GM06990 (cell line): ENCODE measurements at regions not wholly inside any gene's neighbourhood (a gene's known extent, or its start where the extent isn't known, plus 50 kb on each side); places are given as distances from the start of the nearest gene placed in this dataset.

Experiments used
- DNase-seq: peaks from one replicate; pipeline ENCODE4 v3.0.0-alpha.2; 2011; ENCODE audit not compliant: insufficient read length; ENCODE audit errors: extremely low read depth
- H3K27me3 ChIP-seq: replicated peaks from 2 replicates; pipeline ENCODE4 v1.6.0; 2011; ENCODE audit warnings: low read length; ENCODE audit not compliant: control insufficient read depth, insufficient read depth
- H3K36me3 ChIP-seq: 2 replicates; pipeline ENCODE4 v1.5.1; 2011; ENCODE audit warnings: low read length; ENCODE audit not compliant: control insufficient read depth, insufficient read depth
- H3K4me3 ChIP-seq: replicated peaks from 2 replicates; pipeline ENCODE4 v1.5.1; 2011; ENCODE audit warnings: low read depth, mild to moderate bottlenecking, control low read depth, low read length
- TF ChIP-seq, protein P1 (sequence below): IDR thresholded peaks from 2 replicates; pipeline ENCODE4 v1.5.1; 2011; ENCODE audit warnings: low read length, control low read depth, mild to moderate bottlenecking, inconsistent platforms; ENCODE audit not compliant: insufficient read depth, poor library complexity, severe bottlenecking

DNA sequence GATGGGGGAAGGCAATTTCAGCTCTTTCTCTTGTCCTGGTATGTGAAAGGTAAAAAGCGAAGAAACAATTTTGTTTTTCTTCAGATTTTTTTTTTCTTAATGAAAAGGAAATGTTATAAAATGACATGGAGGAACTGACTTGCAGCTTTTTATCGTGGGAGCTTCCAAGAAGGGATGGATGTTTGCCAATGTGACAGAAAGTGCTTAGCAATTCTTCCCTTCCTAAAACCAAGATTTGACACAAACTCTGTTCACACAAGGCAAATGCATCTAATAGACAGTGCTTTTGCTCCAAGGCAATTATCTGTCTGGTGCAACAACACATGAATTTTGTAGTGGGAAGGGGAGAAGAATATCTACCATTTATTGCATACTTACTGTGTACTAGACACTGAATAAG is 988.5 kb downstream of the CDH11 start:
- no peak overlapping the region for H3K4me3 ChIP-seq
- no peak for DNase-seq
- no peaks in the 10 kb centered on the region for H3K27me3 ChIP-seq
- TF ChIP-seq, protein P1, sequence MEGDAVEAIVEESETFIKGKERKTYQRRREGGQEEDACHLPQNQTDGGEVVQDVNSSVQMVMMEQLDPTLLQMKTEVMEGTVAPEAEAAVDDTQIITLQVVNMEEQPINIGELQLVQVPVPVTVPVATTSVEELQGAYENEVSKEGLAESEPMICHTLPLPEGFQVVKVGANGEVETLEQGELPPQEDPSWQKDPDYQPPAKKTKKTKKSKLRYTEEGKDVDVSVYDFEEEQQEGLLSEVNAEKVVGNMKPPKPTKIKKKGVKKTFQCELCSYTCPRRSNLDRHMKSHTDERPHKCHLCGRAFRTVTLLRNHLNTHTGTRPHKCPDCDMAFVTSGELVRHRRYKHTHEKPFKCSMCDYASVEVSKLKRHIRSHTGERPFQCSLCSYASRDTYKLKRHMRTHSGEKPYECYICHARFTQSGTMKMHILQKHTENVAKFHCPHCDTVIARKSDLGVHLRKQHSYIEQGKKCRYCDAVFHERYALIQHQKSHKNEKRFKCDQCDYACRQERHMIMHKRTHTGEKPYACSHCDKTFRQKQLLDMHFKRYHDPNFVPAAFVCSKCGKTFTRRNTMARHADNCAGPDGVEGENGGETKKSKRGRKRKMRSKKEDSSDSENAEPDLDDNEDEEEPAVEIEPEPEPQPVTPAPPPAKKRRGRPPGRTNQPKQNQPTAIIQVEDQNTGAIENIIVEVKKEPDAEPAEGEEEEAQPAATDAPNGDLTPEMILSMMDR: no peak
- H3K36me3 ChIP-seq: no peaks in the 10 kb centered on the region

DNA sequence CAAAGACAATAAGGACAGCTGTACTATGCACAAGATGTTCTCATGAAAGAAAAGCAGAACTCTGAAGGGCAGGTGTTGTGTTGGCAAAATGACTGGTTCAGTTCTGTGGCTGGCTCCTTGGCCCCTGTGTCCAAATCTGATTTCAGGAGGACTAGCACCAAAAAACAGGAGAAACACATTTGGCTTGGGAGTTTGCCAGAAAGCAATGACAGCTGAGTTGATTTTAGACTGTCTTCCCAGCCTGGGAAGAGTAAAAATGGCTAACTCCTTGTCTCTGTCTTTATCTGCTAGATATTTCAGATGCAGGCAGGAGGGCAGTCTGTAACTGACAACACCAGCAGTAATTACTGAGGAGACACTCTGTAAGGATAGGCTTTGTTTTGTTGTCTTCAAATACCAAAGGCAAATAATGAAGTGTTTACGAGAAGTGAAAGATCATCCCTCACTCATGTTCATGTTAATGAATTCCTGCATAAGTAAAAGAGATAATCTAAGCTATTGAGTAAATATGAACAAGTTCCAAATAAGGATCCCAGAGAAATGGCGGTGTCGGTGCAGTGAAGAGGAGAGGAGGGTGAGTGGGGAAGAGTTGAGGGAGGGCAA is 989.0 kb downstream of the CDH11 start:
- no peak for DNase-seq
- no peaks in the 10 kb centered on the region for H3K27me3 ChIP-seq
- H3K36me3 ChIP-seq: no peaks in the 10 kb centered on the region
- H3K4me3 ChIP-seq: no peak overlapping the region
- TF ChIP-seq, protein P1: no peak

DNA sequence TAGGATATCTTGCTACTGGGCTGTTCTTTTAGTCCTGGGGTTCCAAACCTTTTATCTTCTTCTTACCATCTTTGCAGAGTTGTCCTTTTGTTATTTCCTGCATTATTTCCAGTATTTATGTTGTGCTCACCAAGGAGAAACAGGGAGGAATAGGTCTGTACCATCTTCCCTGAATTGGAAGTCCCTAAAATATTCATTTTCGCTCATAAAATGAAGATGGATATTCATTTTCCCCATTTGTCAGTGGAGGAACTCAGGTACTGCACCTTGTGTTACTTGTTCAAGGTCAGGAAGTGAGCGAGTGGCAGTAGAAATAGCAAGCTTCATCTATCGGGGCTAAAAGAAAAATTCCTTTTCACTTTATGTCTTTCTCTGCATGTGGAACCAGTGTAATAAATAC is 989.7 kb downstream of the CDH11 start:
- no peaks in the 10 kb centered on the region for H3K27me3 ChIP-seq
- TF ChIP-seq, protein P1: no peak

DNA sequence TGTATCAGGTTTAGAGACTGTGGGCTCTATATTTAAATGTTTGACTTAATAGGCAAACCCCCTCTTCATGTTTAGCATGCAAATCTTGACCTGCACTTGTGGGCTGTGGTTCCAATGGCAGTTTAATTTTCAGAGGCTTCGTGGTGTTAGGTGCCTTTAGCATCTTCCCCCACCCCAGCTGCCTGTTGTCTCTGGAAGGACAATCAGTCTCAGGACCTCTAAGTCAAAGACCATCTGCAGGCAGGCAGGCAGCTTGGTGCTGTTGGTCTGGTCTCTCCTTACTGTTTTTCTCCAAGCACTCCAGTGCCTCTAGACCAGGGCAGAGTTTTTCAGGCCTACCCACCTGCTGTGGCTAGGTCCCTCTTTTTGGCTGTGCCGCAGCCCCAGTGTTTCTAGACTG is 990.4 kb downstream of the CDH11 start:
- Histone ChIP-seq H3K4me3 (no peak overlapping the region), H3K36me3 (no peaks in the 10 kb centered on the region), H3K27me3 (no peaks in the 10 kb centered on the region)
- TF ChIP-seq, protein P1: no peak
- no peak for DNase-seq

More for the DNA sequence above, 989.7 kb downstream of the CDH11 start:
- Histone ChIP-seq H3K4me3 (no peak overlapping the region), H3K36me3 (no peaks in the 10 kb centered on the region)
- DNase-seq: no peak

DNA sequence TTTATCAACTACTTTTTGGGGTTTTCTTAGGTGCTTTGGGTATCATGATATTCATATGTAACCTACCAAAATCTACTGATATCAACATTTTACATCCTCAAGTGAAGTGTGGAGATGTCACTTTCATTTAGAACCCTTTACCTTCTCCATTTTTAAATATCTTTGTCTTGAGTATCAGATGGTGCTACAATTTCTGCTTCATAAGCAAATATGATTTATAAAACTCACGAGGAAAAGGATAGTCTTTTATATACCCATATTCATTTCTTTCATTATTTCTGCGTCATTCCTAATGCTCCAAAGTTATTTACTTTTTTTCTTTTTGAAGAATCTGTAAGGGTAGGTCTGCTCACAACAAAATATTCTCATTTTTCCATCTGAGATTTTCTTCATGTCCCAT is 991.7 kb downstream of the CDH11 start:
- DNase-seq: no peak
- TF ChIP-seq, protein P1: no peak
- Histone ChIP-seq H3K36me3 (no peaks in the 10 kb centered on the region), H3K27me3 (no peaks in the 10 kb centered on the region), H3K4me3 (no peak overlapping the region)

DNA sequence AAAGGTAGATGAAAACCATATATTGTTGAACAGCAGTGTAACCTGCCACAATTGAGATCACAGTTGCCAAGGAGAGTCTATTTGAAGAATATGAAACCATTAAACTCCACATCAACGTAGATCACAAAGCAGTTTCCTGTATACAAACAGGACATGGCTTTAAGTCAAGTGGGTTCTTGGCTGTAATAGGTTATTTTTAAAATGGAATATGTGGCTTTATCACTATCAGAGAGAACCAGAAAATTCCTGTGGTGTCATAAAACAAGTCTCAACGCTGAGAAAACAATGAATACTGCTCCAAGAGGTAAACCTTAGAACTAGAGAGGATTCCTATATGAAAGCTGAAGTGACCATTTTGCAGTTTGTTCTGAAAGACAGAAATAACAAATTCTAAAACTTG is 999.7 kb downstream of the CDH11 start:
- TF ChIP-seq, protein P1: no peak
- no peaks in the 10 kb centered on the region for H3K36me3 ChIP-seq
- no peaks in the 10 kb centered on the region for H3K27me3 ChIP-seq
- H3K4me3 ChIP-seq: no peak overlapping the region
- DNase-seq: no peak
